Putamen (tissue), 1 donor: ENCODE measurements at regions not wholly inside any gene's neighbourhood (a gene's known extent, or its start where the extent isn't known, plus 50 kb on each side); places are given as distances from the start of the nearest gene placed in this dataset.

ENCODE experiments used
- DNase-seq: peaks from one replicate; pipeline ENCODE4 v3.0.0-alpha.2; 2016; ENCODE audit warnings: low spot score

GRCh38 chr13:21966014-21966413, 295.1 kb downstream of the FGF9 start:
- DNase-seq: no peak

- no peak for DNase-seq
Measured at GRCh38 chr13:21967871-21968270, 297.0 kb downstream of the FGF9 start.

- no peak for DNase-seq
Measured at GRCh38 chr13:21970172-21970571, 299.3 kb downstream of the FGF9 start.

- DNase-seq: no peak
Measured at GRCh38 chr13:21970918-21971317, 300.0 kb downstream of the FGF9 start.

GRCh38 chr13:21971662-21972621, 301.1 kb downstream of the FGF9 start:
- DNase-seq: no peak

- no peak for DNase-seq
Measured at GRCh38 chr13:21973437-21974125, 302.7 kb downstream of the FGF9 start.

- DNase-seq: no peak
Measured at GRCh38 chr13:21974741-21975140, 303.9 kb downstream of the FGF9 start.

- no peak for DNase-seq
Measured at GRCh38 chr13:21976159-21976558, 305.3 kb downstream of the FGF9 start.

- no peak for DNase-seq
Measured at GRCh38 chr13:21979161-21979806, 308.4 kb downstream of the FGF9 start.

GRCh38 chr13:21980049-21980448, 309.2 kb downstream of the FGF9 start:
- DNase-seq: no peak

GRCh38 chr13:21984156-21984555, 313.3 kb downstream of the FGF9 start:
- no peak for DNase-seq

GRCh38 chr13:21986602-21987001, 315.7 kb downstream of the FGF9 start:
- DNase-seq: no peak

GRCh38 chr13:21987793-21988192, 316.9 kb downstream of the FGF9 start:
- DNase-seq: no peak

- DNase-seq: no peak
Measured at GRCh38 chr13:21988624-21989023, 317.8 kb downstream of the FGF9 start.

GRCh38 chr13:21996049-21996448, 325.2 kb downstream of the FGF9 start:
- no peak for DNase-seq

- DNase-seq: no peak
Measured at GRCh38 chr13:21997726-21998125, 326.9 kb downstream of the FGF9 start.

GRCh38 chr13:21998279-21998990, 327.6 kb downstream of the FGF9 start:
- no peak for DNase-seq

GRCh38 chr13:21999666-22000065, 328.8 kb downstream of the FGF9 start:
- no peak for DNase-seq

GRCh38 chr13:22000191-22000590, 329.3 kb downstream of the FGF9 start:
- DNase-seq: no peak

GRCh38 chr13:22001336-22001735, 330.5 kb downstream of the FGF9 start:
- DNase-seq: no peak

- no peak for DNase-seq
Measured at GRCh38 chr13:22002893-22003292, 332.0 kb downstream of the FGF9 start.

- DNase-seq: no peak
Measured at GRCh38 chr13:22009500-22009899, 338.6 kb downstream of the FGF9 start.
